NB4 (cell line): ENCODE measurements at regions not wholly inside any gene's neighbourhood (a gene's known extent, or its start where the extent isn't known, plus 50 kb on each side); places are given as distances from the start of the nearest gene placed in this dataset.

ENCODE experiments used
- DNase-seq: peaks from one replicate; pipeline ENCODE4 v3.0.0; 2010; ENCODE audit warnings: low read depth
- H3K4me3 ChIP-seq: one replicate; pipeline ENCODE4 v1.5.1; 2011; ENCODE audit warnings: mild to moderate bottlenecking, low read depth, low read length, moderate library complexity
- MYC ChIP-seq: IDR thresholded peaks from 2 replicates; pipeline ENCODE4 v1.6.1; 2011; ENCODE audit warnings: low read depth, low read length
- POLR2A ChIP-seq: IDR thresholded peaks from 2 replicates; pipeline ENCODE4 v1.6.1; 2011; ENCODE audit warnings: mild to moderate bottlenecking; ENCODE audit not compliant: insufficient read length; ENCODE audit errors: extremely low read depth
- TF ChIP-seq, protein P1 (sequence below): IDR thresholded peaks from one replicate; pipeline ENCODE4 v1.5.1; 2012; ENCODE audit warnings: low read depth, low read length
- TF ChIP-seq, protein P2 (sequence below): IDR thresholded peaks from 2 replicates; pipeline ENCODE4 v1.6.1; 2011; ENCODE audit warnings: low read depth, low read length

DNA sequence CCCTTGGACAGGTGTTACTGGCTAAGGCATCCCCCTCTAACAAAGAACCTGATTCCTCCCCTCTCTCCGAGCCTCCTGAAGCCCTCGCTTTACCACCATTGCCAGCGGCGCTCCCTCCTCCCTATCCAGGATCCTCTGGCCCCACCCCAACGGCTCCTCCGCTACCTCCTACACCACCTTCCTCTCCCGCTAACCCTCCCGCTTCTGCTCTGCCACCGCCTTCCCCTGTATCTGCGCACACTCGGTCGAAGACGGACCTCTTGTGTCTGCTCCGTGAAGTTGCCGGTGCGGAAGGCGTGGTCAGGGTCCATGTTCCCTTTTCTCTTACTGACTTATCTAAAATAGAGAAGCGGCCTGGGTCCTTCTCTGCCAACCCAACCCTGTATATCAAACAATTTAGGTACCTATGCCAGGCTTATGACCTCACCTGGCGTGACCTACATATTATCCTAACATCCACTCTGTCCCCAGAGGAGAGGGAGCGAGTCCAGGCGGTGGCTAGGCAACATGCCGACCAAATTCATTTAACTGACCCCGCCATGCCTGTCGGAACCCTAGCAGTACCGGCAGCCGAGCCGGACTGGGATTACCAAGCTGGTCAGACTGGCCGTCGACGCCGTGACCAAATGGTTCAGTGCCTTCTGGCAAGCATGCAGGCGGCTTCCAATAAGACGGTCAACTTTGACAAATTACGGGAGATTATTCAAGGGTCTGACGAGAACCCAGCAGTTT lies 958.9 kb downstream of the RPA4 start:
- H3K4me3 ChIP-seq = no peak overlapping the region
- TF ChIP-seq POLR2A (no peak), MYC (no peak)
- TF ChIP-seq, protein P1, sequence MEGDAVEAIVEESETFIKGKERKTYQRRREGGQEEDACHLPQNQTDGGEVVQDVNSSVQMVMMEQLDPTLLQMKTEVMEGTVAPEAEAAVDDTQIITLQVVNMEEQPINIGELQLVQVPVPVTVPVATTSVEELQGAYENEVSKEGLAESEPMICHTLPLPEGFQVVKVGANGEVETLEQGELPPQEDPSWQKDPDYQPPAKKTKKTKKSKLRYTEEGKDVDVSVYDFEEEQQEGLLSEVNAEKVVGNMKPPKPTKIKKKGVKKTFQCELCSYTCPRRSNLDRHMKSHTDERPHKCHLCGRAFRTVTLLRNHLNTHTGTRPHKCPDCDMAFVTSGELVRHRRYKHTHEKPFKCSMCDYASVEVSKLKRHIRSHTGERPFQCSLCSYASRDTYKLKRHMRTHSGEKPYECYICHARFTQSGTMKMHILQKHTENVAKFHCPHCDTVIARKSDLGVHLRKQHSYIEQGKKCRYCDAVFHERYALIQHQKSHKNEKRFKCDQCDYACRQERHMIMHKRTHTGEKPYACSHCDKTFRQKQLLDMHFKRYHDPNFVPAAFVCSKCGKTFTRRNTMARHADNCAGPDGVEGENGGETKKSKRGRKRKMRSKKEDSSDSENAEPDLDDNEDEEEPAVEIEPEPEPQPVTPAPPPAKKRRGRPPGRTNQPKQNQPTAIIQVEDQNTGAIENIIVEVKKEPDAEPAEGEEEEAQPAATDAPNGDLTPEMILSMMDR = no peak
- TF ChIP-seq, protein P2, sequence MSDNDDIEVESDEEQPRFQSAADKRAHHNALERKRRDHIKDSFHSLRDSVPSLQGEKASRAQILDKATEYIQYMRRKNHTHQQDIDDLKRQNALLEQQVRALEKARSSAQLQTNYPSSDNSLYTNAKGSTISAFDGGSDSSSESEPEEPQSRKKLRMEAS = no peak
- DNase-seq = no peak

DNA sequence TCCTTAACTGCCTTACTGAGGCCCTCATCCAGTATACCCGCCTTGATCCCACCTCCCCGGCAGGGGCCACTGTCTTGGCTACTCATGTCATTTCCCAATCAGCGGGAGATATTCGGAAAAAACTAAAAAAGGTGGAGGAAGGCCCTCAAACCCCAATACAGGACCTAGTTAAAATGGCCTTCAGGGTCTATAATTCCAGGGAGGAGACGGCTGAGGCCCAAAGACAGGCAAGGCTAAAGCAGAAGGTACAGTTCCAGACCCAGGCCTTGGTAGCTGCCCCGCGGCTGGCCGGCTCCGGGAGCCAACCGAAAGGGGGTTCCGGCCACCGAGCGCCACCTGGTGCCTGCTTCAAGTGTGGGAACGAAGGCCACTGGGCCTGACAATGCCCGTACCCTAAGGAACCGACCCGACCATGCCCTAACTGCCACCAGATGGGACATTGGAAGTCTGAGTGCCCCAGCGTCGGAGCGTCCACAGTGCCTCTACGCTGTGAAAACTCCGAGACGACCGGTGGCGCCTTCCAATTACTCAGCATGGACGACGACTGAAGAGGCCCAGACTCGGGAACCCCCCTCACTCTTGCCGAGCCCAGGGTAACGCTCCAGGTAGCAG lies 959.6 kb downstream of the RPA4 start:
- no peak overlapping the region for H3K4me3 ChIP-seq
- TF ChIP-seq MYC (no peak), POLR2A (no peak)
- TF ChIP-seq, protein P1 = no peak
- TF ChIP-seq, protein P2 = no peak
- DNase-seq = no peak

DNA sequence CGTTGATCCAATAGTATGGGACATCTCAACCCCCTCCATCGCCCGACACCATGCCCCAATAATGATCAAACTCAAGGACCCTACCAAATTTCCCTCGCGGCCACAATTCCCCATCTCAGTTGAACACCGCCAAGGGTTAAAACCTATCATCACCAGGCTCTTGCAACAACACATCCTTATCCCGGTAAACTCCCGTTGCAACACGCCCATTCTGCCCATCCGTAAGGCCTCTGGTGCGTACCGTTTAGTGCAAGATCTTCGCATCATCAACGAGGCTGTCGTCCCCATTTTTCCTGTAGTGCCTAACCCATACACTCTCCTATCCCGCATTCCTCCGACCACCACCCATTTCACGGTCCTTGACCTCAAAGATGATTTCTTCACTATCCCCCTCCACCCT lies 960.5 kb downstream of the RPA4 start:
- DNase-seq = no peak
- TF ChIP-seq, protein P2 = no peak
- TF ChIP-seq POLR2A (no peak), MYC (no peak)
- TF ChIP-seq, protein P1 = no peak
- no peak overlapping the region for H3K4me3 ChIP-seq

DNA sequence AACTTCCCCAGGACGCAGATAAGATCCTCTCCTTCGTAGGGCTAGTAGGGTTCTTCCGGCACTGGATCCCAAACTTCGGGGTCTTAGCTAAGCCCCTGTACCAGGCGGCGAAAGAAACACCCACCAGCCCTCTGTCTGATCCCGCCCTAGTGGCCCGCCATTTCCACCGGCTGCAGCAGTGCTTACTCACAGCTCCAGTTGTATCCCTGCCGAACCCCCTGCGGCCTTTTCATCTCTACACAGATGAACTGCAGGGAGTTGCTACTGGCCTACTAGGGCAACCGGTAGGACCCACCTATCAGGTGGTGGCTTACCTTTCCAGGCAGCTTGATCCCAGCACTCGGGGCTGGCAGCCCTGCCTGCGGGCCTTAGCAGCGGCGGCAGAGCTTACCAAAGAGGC lies 961.2 kb downstream of the RPA4 start:
- TF ChIP-seq MYC = no peak
- TF ChIP-seq, protein P1 = no peak
- no peak for TF ChIP-seq POLR2A
- TF ChIP-seq, protein P2 = no peak

DNA sequence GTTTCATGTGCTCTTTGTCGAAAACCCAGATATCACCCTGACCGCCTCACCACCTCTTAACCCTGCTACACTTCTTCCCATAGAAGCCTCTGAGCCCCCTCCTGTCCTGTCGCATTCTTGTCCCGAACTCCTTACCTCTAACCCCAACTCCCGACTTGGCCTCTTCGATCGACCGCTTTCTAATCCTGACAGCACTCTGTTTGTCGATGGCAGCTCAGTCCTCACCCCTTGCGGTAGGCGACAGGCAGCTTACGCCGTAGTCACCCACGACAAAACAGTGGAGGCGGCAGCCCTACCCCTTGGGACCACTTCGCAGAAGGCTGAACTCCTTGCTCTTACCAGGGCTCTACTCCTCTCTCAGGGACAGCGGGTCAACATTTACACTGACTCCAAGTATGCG lies 961.7 kb downstream of the RPA4 start:
- no peak for DNase-seq
- TF ChIP-seq MYC (no peak), POLR2A (no peak)
- TF ChIP-seq, protein P1 = no peak
- TF ChIP-seq, protein P2 = no peak
- no peak overlapping the region for H3K4me3 ChIP-seq

More for the DNA sequence above, 961.2 kb downstream of the RPA4 start:
- no peak overlapping the region for H3K4me3 ChIP-seq
- no peak for DNase-seq
